NOMO-1 treated with dmso at 0.1 percent for 144 hours (cell line): ENCODE measurements at regions not wholly inside any gene's neighbourhood (a gene's known extent, or its start where the extent isn't known, plus 50 kb on each side); places are given as distances from the start of the nearest gene placed in this dataset.

ENCODE experiments used
- DNase-seq: peaks from one replicate; lab custom pipeline; 2025; ENCODE audit not compliant: unreplicated experiment; lab: John Stamatoyannopoulos, UW

GRCh38 chr1:88186911-88187310 is 497.2 kb upstream of the PKN2 start:
- no peak for DNase-seq

GRCh38 chr1:88188038-88188437 is 496.0 kb upstream of the PKN2 start:
- no peak for DNase-seq

- DNase-seq, result no peak
Observed at GRCh38 chr1:88189525-88189924, 494.5 kb upstream of the PKN2 start.

GRCh38 chr1:88191917-88192316 is 492.2 kb upstream of the PKN2 start:
- no peak for DNase-seq

- DNase-seq, result no peak
Observed at GRCh38 chr1:88194542-88194941, 489.5 kb upstream of the PKN2 start.

- no peak for DNase-seq
Observed at GRCh38 chr1:88200545-88200944, 483.5 kb upstream of the PKN2 start.

- DNase-seq, result no peak
Observed at GRCh38 chr1:88204111-88204510, 480.0 kb upstream of the PKN2 start.

GRCh38 chr1:88204612-88205167 is 479.4 kb upstream of the PKN2 start:
- no peak for DNase-seq

- no peak for DNase-seq
Observed at GRCh38 chr1:88208389-88208788, 475.7 kb upstream of the PKN2 start.

GRCh38 chr1:88210103-88210787 is 473.8 kb upstream of the PKN2 start:
- no peak for DNase-seq

GRCh38 chr1:88216441-88216840 is 467.6 kb upstream of the PKN2 start:
- DNase-seq, result no peak

GRCh38 chr1:88217386-88217785 is 466.7 kb upstream of the PKN2 start:
- no peak for DNase-seq

GRCh38 chr1:88219521-88219920 is 464.6 kb upstream of the PKN2 start:
- DNase-seq, result no peak

GRCh38 chr1:88221411-88221810 is 462.7 kb upstream of the PKN2 start:
- DNase-seq, result no peak

GRCh38 chr1:88224906-88225305 is 459.2 kb upstream of the PKN2 start:
- no peak for DNase-seq

- DNase-seq, result no peak
Observed at GRCh38 chr1:88228114-88228513, 456.0 kb upstream of the PKN2 start.

- DNase-seq, result no peak
Observed at GRCh38 chr1:88230126-88230525, 453.9 kb upstream of the PKN2 start.

- no peak for DNase-seq
Observed at GRCh38 chr1:88237058-88237457, 447.0 kb upstream of the PKN2 start.

- no peak for DNase-seq
Observed at GRCh38 chr1:88239205-88239604, 444.9 kb upstream of the PKN2 start.

- DNase-seq, result no peak
Observed at GRCh38 chr1:88247666-88248065, 436.4 kb upstream of the PKN2 start.

GRCh38 chr1:88250915-88251314 is 433.2 kb upstream of the PKN2 start:
- no peak for DNase-seq

GRCh38 chr1:88252745-88253144 is 431.3 kb upstream of the PKN2 start:
- DNase-seq, result no peak

- no peak for DNase-seq
Observed at GRCh38 chr1:88265606-88266005, 418.5 kb upstream of the PKN2 start.
